ENCODE measurements at regions not wholly inside any gene's neighbourhood (a gene's known extent, or its start where the extent isn't known, plus 50 kb on each side); places are given as distances from the start of the nearest gene placed in this dataset.

GRCh38 chr7:25495342-25496250 lies 267.3 kb upstream of the NPVF start:
- no peak for TF ChIP-seq CTCF (IDR thresholded peaks at IDR 0.05)
- no peak for TF ChIP-seq EP300 (IDR thresholded peaks at IDR 0.05)
- TF ChIP-seq POLR2A (IDR thresholded peaks at IDR 0.05; ENCODE audit: low read depth), result no peak
